ENCODE measurements at regions not wholly inside any gene's neighbourhood (a gene's known extent, or its start where the extent isn't known, plus 50 kb on each side); places are given as distances from the start of the nearest gene placed in this dataset.

DNA sequence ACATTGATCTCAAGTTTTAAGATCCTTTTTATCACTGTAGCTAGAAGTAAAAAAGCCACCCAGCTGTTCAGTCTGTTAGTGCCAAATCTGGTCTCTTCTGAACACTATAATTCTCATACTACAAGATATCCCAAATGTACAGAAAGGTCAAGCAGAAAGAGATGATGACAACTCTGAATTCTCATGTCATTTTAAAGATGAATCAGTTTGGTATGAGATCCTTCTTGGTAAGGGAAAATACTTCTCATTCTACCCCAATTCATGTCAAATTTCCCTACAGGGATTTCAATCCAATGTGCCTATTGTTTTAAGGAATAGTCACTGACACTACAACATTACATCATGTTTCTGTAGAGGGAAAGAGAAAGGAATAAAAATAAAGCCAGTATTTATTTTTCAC lies 184.5 kb downstream of the CPEB2 start:
- TF ChIP-seq, protein P1, sequence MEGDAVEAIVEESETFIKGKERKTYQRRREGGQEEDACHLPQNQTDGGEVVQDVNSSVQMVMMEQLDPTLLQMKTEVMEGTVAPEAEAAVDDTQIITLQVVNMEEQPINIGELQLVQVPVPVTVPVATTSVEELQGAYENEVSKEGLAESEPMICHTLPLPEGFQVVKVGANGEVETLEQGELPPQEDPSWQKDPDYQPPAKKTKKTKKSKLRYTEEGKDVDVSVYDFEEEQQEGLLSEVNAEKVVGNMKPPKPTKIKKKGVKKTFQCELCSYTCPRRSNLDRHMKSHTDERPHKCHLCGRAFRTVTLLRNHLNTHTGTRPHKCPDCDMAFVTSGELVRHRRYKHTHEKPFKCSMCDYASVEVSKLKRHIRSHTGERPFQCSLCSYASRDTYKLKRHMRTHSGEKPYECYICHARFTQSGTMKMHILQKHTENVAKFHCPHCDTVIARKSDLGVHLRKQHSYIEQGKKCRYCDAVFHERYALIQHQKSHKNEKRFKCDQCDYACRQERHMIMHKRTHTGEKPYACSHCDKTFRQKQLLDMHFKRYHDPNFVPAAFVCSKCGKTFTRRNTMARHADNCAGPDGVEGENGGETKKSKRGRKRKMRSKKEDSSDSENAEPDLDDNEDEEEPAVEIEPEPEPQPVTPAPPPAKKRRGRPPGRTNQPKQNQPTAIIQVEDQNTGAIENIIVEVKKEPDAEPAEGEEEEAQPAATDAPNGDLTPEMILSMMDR (IDR thresholded peaks at IDR 0.05): no peak

DNA sequence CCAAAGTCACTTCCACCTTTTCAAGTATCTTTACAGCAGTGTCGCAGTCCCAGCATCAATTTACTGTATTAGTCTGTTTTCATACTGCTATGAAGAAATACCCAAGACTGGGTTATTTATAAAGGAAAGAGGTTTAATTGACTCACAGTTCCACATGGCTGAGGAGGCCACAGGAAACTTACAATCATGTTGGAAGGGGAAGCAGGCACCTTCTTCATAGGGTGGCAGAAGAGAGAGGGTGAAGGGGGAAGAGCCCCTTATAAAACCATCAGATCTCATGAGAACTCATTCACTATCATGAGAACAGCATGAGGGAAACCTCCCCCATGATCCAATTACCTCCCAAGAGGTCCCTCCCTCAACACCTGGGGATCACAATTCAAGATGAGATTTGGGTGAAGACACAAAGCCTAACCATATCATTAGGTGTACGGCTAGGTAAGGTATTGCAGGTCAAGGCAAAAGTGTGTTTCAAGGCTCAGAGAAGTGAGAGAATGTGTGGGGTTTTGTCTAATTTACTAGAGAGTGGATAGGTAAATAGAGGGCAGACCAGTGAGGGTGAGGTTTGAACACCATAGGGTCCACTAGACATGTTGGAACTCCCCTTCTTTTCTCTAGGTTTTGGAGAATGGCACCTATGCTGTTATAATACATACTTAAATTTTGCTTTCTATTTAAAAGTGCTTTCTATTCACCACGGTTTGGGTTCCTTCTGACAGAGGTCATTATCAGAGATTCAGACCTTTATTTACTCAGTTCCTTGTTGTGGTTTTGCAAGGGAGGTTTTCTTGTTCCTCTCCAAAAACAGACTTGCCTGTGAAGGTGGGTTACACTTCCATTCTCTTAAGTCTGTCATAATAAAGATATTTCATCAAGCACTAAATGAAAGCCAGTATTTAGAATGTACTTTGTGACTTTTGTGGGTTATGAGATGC lies 186.6 kb downstream of the CPEB2 start:
- TF ChIP-seq, protein P1 (IDR thresholded peaks at IDR 0.05): no peak

DNA sequence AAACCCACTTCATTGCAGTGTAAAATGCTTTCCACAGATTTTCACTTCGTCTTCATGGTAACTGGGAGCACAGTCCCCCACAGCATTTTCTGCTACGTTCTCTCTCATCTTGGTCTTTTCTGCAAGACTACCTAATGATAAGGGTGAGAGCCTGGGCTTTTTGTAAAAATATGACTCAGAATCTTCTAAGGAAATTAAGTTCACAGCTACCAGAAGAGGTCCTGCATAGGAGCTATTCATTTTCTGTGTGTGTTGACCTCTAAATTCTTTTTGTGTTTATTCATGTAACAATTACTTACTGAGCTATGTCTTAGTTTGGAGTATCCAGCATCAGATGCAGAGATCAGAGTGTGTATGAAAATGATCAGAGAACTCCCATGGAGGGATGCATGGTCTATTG lies 192.2 kb downstream of the CPEB2 start:
- TF ChIP-seq, protein P1 (IDR thresholded peaks at IDR 0.05): no peak

DNA sequence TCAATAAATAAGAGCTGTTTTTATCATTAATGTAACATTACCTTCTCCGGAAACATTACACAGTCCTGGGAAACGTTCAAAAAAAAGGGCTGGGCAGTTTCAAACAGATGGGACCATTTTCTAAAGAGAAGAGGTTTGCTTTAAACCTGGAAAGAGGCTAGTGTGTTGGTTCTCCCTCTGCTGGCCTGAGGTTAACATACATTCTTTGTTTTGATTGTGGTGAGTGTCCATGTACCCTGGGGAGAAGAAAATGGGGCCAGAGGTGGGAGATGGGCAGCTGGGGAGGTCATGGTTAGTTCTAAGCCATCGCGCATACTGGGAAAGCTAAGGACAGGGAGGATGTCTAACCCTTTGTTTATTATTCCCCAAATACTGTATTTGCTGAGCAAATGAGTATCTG lies 194.7 kb downstream of the CPEB2 start:
- TF ChIP-seq, protein P1 (IDR thresholded peaks at IDR 0.05): no peak

DNA sequence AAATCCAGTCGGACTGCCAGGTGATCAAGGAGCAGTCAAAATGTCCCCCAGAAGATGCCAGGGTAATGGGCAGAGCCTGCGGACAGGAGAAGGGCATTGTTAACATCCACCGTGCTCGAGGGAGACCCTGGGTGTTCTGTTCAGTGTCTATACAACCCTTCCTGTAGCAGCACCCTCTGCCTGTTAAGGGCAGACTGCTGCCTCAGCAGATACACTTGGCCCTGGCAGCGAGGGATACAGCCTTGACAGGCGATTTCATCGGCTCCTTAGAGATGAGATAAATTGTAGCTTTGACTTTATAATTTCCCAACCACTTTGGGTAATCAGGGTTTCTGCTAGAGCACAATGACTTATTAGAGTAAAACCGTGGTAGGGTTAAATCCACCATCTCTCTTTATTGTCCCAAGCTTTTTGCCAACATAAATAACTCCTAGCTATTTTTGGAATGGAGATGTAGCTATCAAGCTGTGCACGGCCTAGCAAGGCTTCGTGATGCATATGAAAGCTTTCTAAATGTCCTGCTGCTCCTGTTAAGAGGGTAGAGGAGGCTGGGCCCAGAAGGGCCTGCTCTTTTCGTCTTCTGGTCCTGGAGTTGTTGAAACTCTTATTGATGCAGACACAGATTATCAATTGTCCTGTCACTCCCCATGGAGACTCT lies 195.9 kb downstream of the CPEB2 start:
- TF ChIP-seq, protein P1 (IDR thresholded peaks at IDR 0.05): no peak

DNA sequence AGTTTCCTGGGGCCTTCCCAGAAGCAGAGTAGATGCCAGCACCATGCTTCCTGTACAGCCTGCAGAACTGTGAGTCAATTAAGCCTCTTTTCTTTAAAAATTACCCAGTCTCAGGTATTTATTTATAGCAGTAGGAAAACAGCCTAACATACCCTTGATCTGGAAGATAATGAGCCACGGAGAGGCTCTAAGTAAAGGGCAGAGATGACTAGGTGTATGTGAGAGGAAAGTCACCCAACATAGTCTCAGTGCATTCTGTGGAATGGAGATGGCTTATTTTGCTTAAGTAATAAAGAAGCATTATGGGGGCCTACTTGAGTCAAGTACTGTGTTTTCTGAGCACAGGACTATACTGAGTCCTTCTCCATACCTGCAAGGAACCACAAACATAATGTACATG lies 199.5 kb downstream of the CPEB2 start:
- TF ChIP-seq, protein P1 (IDR thresholded peaks at IDR 0.05): no peak

DNA sequence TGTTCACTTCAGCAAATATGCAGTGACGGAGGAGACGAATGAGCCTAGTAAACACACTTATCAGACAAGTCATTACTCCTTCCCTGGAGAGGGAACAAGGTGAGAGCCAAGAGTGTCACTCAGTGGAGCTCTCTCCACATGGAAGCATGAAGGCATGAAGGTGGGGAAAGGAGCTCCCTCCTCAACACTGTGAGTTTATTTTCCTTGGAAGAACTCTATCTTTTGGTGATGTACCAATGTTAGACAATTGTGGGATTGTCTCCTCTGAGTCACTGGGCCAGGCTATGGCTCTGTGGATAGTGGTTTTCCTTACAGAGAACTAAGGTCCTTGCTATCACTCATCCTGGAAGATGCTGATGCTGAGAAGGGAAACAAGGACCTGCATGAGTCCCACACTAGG lies 200.2 kb downstream of the CPEB2 start:
- TF ChIP-seq, protein P1 (IDR thresholded peaks at IDR 0.05): no peak

Measured in LNCAP (cell line).